ENCODE measurements at regions not wholly inside any gene's neighbourhood (a gene's known extent, or its start where the extent isn't known, plus 50 kb on each side); places are given as distances from the start of the nearest gene placed in this dataset.
A peak's percentile ranks its signal among the peaks of the same experiment; 100 is the strongest.
"Not testable (repeated sequence)": the region's sequence is repeated elsewhere in the genome, so short reads cannot be mapped to it uniquely, and the experiment has no call there.

DNA sequence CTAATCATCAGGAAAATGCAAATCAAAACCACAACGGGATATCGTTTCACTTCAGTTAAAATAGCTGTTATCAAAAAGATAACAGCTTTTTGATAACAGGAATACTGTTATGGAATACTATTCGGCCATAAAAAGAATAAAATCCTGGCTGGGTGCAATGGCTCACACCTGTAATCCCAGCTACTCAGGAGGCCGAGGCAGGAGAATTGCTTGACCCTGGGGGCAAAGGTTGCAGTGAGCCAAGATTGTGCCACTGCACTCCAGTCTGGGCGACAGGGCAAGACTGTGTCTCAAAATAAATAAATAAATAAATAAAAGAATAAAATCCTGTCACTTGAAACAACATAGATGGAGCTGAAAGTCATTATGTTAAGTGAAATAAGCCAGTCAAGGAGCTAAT lies 178.1 kb upstream of the TSC22D2 start:
- Histone ChIP-seq H3K4me1 (ENCODE audit: control insufficient read depth in 2 of 3, insufficient read depth in 2 of 3, low read depth in 1 of 3, low read length in 3 of 3) (no peaks in the 10 kb centered on the region), H3K9ac (ENCODE audit: low read length in 3 of 3) (no peak overlapping the region), H3K4me3 (ENCODE audit: low read length in 3 of 3) (no peak overlapping the region), H3K27ac (ENCODE audit: low read depth in 2 of 2, low read length in 2 of 2) (no peak overlapping the region), H3K27me3 (ENCODE audit: control insufficient read depth, insufficient read depth, low read length) (no peaks in the 10 kb centered on the region), H3K36me3 (ENCODE audit: control insufficient read depth in 2 of 3, insufficient read depth in 3 of 3, low read length in 3 of 3) (no peaks in the 10 kb centered on the region), H3K9me3 (ENCODE audit: control insufficient read depth in 2 of 3, insufficient read depth in 1 of 3, low read length in 3 of 3) (no peaks in the 10 kb centered on the region)
- DNase-seq (no peak), FAIRE-seq (no peak)
- intact Hi-C loops (cut with DNase I), result no loop called here
- TF ChIP-seq, protein P1, sequence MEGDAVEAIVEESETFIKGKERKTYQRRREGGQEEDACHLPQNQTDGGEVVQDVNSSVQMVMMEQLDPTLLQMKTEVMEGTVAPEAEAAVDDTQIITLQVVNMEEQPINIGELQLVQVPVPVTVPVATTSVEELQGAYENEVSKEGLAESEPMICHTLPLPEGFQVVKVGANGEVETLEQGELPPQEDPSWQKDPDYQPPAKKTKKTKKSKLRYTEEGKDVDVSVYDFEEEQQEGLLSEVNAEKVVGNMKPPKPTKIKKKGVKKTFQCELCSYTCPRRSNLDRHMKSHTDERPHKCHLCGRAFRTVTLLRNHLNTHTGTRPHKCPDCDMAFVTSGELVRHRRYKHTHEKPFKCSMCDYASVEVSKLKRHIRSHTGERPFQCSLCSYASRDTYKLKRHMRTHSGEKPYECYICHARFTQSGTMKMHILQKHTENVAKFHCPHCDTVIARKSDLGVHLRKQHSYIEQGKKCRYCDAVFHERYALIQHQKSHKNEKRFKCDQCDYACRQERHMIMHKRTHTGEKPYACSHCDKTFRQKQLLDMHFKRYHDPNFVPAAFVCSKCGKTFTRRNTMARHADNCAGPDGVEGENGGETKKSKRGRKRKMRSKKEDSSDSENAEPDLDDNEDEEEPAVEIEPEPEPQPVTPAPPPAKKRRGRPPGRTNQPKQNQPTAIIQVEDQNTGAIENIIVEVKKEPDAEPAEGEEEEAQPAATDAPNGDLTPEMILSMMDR (IDR thresholded peaks at IDR 0.05; ENCODE audit: borderline replicate concordance, extremely low read depth, insufficient read depth), result no peak

DNA sequence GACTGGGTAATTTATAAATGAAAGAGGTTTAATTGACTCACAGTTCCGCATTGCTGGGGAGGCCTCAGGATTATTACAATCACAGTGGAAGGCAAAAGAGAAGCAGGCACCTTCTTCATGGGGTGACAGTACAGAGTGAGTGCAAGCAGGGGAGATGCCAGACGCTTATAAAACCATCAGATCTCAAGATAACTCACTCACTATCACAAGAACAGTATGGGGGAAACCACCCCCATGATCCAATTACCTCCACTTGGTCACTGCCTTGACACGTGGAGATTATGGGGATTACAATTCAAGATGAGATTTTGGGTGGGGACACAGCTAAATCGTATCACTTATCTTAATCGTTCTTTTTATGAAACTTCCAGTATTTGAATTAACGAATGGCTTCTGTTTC lies 179.5 kb upstream of the TSC22D2 start:
- H3K4me1 ChIP-seq (ENCODE audit: control insufficient read depth in 2 of 3, insufficient read depth in 2 of 3, low read depth in 1 of 3, low read length in 3 of 3); intact Hi-C loops (cut with DNase I); H3K27me3 ChIP-seq (ENCODE audit: control insufficient read depth, insufficient read depth, low read length); H3K9me3 ChIP-seq (ENCODE audit: control insufficient read depth in 2 of 3, insufficient read depth in 1 of 3, low read length in 3 of 3); FAIRE-seq; H3K9ac ChIP-seq (ENCODE audit: low read length in 3 of 3); H3K27ac ChIP-seq (ENCODE audit: low read depth in 2 of 2, low read length in 2 of 2); DNase-seq; H3K36me3 ChIP-seq (ENCODE audit: control insufficient read depth in 2 of 3, insufficient read depth in 3 of 3, low read length in 3 of 3); H3K4me3 ChIP-seq (ENCODE audit: low read length in 3 of 3): not testable (repeated sequence)

DNA sequence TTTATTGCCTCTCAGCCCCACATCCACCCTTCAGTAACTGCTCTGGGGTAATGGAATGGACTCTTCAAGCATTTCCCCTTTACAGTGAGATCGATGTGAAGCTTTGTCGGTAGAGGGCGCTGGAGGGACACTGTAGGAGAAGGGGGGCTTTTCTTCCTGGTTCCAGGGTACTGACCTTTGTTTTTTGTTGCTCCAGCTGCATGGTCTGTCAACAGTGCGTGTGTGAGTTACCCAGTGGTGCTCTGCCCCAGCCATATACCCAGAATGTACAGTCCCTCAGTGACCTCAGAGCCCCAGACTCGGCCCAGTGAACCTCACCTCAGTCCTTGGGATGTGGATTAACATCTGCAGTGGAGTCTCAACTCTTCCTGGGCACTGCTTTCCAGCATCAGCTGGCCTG lies 180.3 kb upstream of the TSC22D2 start:
- Histone ChIP-seq H3K4me1 (ENCODE audit: control insufficient read depth in 2 of 3, insufficient read depth in 2 of 3, low read depth in 1 of 3, low read length in 3 of 3) (no peaks in the 10 kb centered on the region), H3K9me3 (ENCODE audit: control insufficient read depth in 2 of 3, insufficient read depth in 1 of 3, low read length in 3 of 3) (no peaks in the 10 kb centered on the region), H3K9ac (ENCODE audit: low read length in 3 of 3) (no peak overlapping the region), H3K36me3 (ENCODE audit: control insufficient read depth in 2 of 3, insufficient read depth in 3 of 3, low read length in 3 of 3) (no peaks in the 10 kb centered on the region), H3K27me3 (ENCODE audit: control insufficient read depth, insufficient read depth, low read length) (no peaks in the 10 kb centered on the region), H3K27ac (ENCODE audit: low read depth in 2 of 2, low read length in 2 of 2) (no peak overlapping the region), H3K4me3 (ENCODE audit: low read length in 3 of 3) (no peak overlapping the region)
- peak; percentile 43 to 87 (median 72) for DNase-seq
- intact Hi-C loops (cut with DNase I), result no loop called here
- no peak for FAIRE-seq
- TF ChIP-seq, protein P1 (IDR thresholded peaks at IDR 0.05; ENCODE audit: borderline replicate concordance, extremely low read depth, insufficient read depth), result peak; percentile 54

DNA sequence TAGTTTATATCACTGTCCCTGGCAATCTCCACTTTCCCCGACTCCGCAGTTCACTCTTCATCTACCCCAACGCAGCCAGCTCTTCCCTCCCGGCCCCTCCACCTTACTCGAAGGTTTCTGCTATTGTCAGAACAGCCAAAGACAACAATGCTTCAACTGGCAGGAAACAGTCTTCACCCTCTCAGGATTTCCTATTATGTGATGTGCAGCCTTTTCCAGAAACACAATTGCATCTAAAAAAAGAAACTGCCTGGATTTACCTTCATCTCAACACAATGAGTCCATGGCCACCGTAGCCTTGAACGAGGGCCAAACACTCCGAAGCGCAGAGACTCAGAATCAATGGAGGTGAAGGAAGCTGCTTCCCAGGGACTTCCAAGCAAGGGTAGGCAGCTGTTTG lies 182.1 kb upstream of the TSC22D2 start:
- H3K27me3 ChIP-seq (ENCODE audit: control insufficient read depth, insufficient read depth, low read length), result no peaks in the 10 kb centered on the region
- TF ChIP-seq, protein P1 (IDR thresholded peaks at IDR 0.05; ENCODE audit: borderline replicate concordance, extremely low read depth, insufficient read depth), result no peak
- intact Hi-C loops (cut with DNase I), result no loop called here
- H3K27ac ChIP-seq (ENCODE audit: low read depth in 2 of 2, low read length in 2 of 2), result no peak overlapping the region
- FAIRE-seq, result no peak
- H3K4me1 ChIP-seq (ENCODE audit: control insufficient read depth in 2 of 3, insufficient read depth in 2 of 3, low read depth in 1 of 3, low read length in 3 of 3), result no peaks in the 10 kb centered on the region
- H3K9ac ChIP-seq (ENCODE audit: low read length in 3 of 3), result no peak overlapping the region
- H3K9me3 ChIP-seq (ENCODE audit: control insufficient read depth in 2 of 3, insufficient read depth in 1 of 3, low read length in 3 of 3), result no peaks in the 10 kb centered on the region
- H3K36me3 ChIP-seq (ENCODE audit: control insufficient read depth in 2 of 3, insufficient read depth in 3 of 3, low read length in 3 of 3), result no peaks in the 10 kb centered on the region
- DNase-seq, result peak in 1 of 5 donors; percentile 43
- no peak overlapping the region for H3K4me3 ChIP-seq (ENCODE audit: low read length in 3 of 3)

Data from kidney (tissue), 13 donors.